IMR-90 (cell line): ENCODE measurements at regions not wholly inside any gene's neighbourhood (a gene's known extent, or its start where the extent isn't known, plus 50 kb on each side); places are given as distances from the start of the nearest gene placed in this dataset.

ENCODE experiments used
- ATAC-seq: fragments of 200-7000 bp; cut with Tn5 transposase; 2 replicates; pipeline ENCODE4 v1.9.1; 2020; ENCODE audit warnings: low read depth, mild to moderate bottlenecking, moderate library complexity
- BruUV-seq: library from RNA; stranded (reverse); fragments of 400-500 nt; replicated peaks from 2 replicates; lab custom pipeline; 2021; lab: Mats Ljungman, UMichigan
- CTCF ChIA-PET: fragments of 300-600 bp; formaldehyde crosslinking; extraction: SDS; loops from one replicate; lab custom pipeline; 2021; ENCODE audit warnings: antibody characterized with exemption; lab: Yijun Ruan, JAX
- POLR2A ChIA-PET: fragments of 300-600 bp; sonication (Branson Sonifier 250); formaldehyde crosslinking; loops from one replicate; lab custom pipeline; 2022; ENCODE audit warnings: antibody characterized with exemption; ENCODE audit not compliant: unreplicated experiment; lab: Charles Lee
- DNase-seq: peaks from one replicate; pipeline ENCODE4 v3.0.0; 2013
- H2AFZ ChIP-seq: replicated peaks from 2 replicates; pipeline ENCODE3; 2013; ENCODE audit warnings: low read length, mild to moderate bottlenecking; ENCODE audit not compliant: poor library complexity
- H2AK5ac ChIP-seq: 2 replicates; pipeline ENCODE4 v1.6.1; 2013; ENCODE audit warnings: low read depth, low read length, inconsistent platforms
- H2AK9ac ChIP-seq: replicated peaks from 2 replicates; pipeline ENCODE3; 2013; ENCODE audit warnings: mild to moderate bottlenecking, low read depth, low read length, moderate library complexity; ENCODE audit not compliant: poor library complexity
- H2BK120ac ChIP-seq: 2 replicates; pipeline ENCODE4 v1.6.1; 2013; ENCODE audit warnings: low read depth, low read length, inconsistent platforms
- H2BK15ac ChIP-seq: 3 replicates; pipeline ENCODE4 v1.6.1; 2013; ENCODE audit warnings: low read depth, low read length, inconsistent platforms
- H2BK20ac ChIP-seq: 2 replicates; pipeline ENCODE4 v1.6.1; 2013; ENCODE audit warnings: low read depth, mild to moderate bottlenecking, inconsistent platforms, low read length, moderate library complexity
- H2BK5ac ChIP-seq: 2 replicates; pipeline ENCODE4 v1.6.1; 2013; ENCODE audit warnings: mild to moderate bottlenecking, low read depth, low read length, inconsistent platforms; ENCODE audit not compliant: poor library complexity, severe bottlenecking
- H3K14ac ChIP-seq: replicated peaks from 2 replicates; pipeline ENCODE4 v1.6.1; 2013; ENCODE audit warnings: low read depth, low read length, inconsistent platforms
- H3K18ac ChIP-seq: 2 replicates; pipeline ENCODE4 v1.6.1; 2013; ENCODE audit warnings: low read depth, low read length, control low read depth
- H3K23ac ChIP-seq: 2 replicates; pipeline ENCODE4 v1.6.1; 2013; ENCODE audit warnings: low read depth, low read length, inconsistent platforms
- H3K27ac ChIP-seq: 2 replicates; pipeline ENCODE4 v1.5.1; 2013; ENCODE audit warnings: mild to moderate bottlenecking, control low read depth, low read length; ENCODE audit not compliant: insufficient read depth
- H3K27me3 ChIP-seq: 2 replicates; pipeline ENCODE4 v1.6.1; 2013; ENCODE audit warnings: low read length; ENCODE audit not compliant: control insufficient read depth, insufficient read depth
- H3K36me3 ChIP-seq: 2 replicates; pipeline ENCODE4 v1.6.1; 2013; ENCODE audit warnings: low read length, mixed read lengths; ENCODE audit not compliant: control insufficient read depth, insufficient read depth
- H3K4ac ChIP-seq: 2 replicates; pipeline ENCODE4 v1.6.1; 2013; ENCODE audit warnings: low read depth, low read length, inconsistent platforms
- H3K4me1 ChIP-seq: 2 replicates; pipeline ENCODE4 v1.6.1; 2013; ENCODE audit warnings: low read length, mixed read lengths; ENCODE audit not compliant: control insufficient read depth, insufficient read depth
- H3K4me2 ChIP-seq: 2 replicates; pipeline ENCODE4 v1.6.1; 2013; ENCODE audit warnings: low read depth, mild to moderate bottlenecking, control low read depth, low read length, moderate library complexity
- H3K4me3 ChIP-seq: 2 replicates; pipeline ENCODE4 v1.5.1; 2013; ENCODE audit warnings: low read depth, mild to moderate bottlenecking, control low read depth, low read length, moderate library complexity; ENCODE audit not compliant: insufficient read depth
- H3K56ac ChIP-seq: 2 replicates; pipeline ENCODE4 v1.6.1; 2013; ENCODE audit warnings: low read length, inconsistent platforms; ENCODE audit not compliant: insufficient read depth; ENCODE audit errors: extremely low read depth
- H3K79me1 ChIP-seq, 2 experiments: 2 replicates each; pipeline ENCODE4 v1.6.1; 2013; ENCODE audit warnings: low read length in 2 of 2, inconsistent platforms in 1 of 2, low read depth in 1 of 2
- H3K9ac ChIP-seq: 2 replicates; pipeline ENCODE4 v1.6.1; 2013; ENCODE audit warnings: low read depth, low read length, control low read depth
- H3K9me1 ChIP-seq: 2 replicates; pipeline ENCODE4 v1.6.1; 2013; ENCODE audit warnings: low read length, inconsistent platforms; ENCODE audit not compliant: insufficient read depth
- H3K9me3 ChIP-seq: 2 replicates; pipeline ENCODE4 v1.6.1; 2013; ENCODE audit warnings: low read length; ENCODE audit not compliant: control insufficient read depth, insufficient read depth
- H4K20me1 ChIP-seq: 2 replicates; pipeline ENCODE4 v1.6.1; 2013; ENCODE audit warnings: low read length, inconsistent platforms; ENCODE audit not compliant: insufficient read depth
- H4K5ac ChIP-seq: 2 replicates; pipeline ENCODE4 v1.6.1; 2013; ENCODE audit warnings: mild to moderate bottlenecking, low read depth, low read length, control low read depth
- H4K8ac ChIP-seq, 2 experiments: 2 replicates each; pipeline ENCODE4 v1.6.1; 2013; ENCODE audit warnings: low read depth in 2 of 2, low read length in 2 of 2, control low read depth in 1 of 2, inconsistent platforms in 1 of 2
- H4K91ac ChIP-seq: 2 replicates; pipeline ENCODE4 v1.6.1; 2013; ENCODE audit warnings: low read depth, low read length, inconsistent platforms; ENCODE audit not compliant: insufficient read depth
- BHLHE40 ChIP-seq: fragments of 150-350 bp; IDR thresholded peaks from 2 replicates; pipeline ENCODE4 v1.6.1; 2016; ENCODE audit warnings: mild to moderate bottlenecking, low read depth, low read length
- CHD1 ChIP-seq: IDR thresholded peaks from 2 replicates; pipeline ENCODE4 v1.6.1; 2012; ENCODE audit warnings: low read depth, low read length, improper control_type of control experiment
- CTCF ChIP-seq: conservative IDR thresholded peaks from 2 replicates; pipeline ENCODE4 v1.5.1; 2012; ENCODE audit warnings: mild to moderate bottlenecking, low read depth, low read length, improper control_type of control experiment
- MAFK ChIP-seq: IDR thresholded peaks from 2 replicates; pipeline ENCODE4 v1.6.1; 2012; ENCODE audit warnings: low read depth, low read length, improper control_type of control experiment
- MXI1 ChIP-seq: IDR thresholded peaks from 2 replicates; pipeline ENCODE4 v1.6.1; 2012; ENCODE audit warnings: low read depth, mild to moderate bottlenecking, low read length, moderate library complexity, borderline replicate concordance
- POLR2A ChIP-seq: IDR thresholded peaks from 2 replicates; pipeline ENCODE4 v1.6.1; 2012; ENCODE audit warnings: mild to moderate bottlenecking, low read depth, low read length
- RAD21 ChIP-seq: IDR thresholded peaks from 2 replicates; pipeline ENCODE4 v1.6.1; 2012; ENCODE audit warnings: low read length, improper control_type of control experiment
- RCOR1 ChIP-seq: IDR thresholded peaks from 2 replicates; pipeline ENCODE4 v1.6.1; 2012; ENCODE audit warnings: mild to moderate bottlenecking, low read length, improper control_type of control experiment; ENCODE audit not compliant: insufficient replicate concordance
- SMC3 ChIP-seq: fragments of 150-350 bp; IDR thresholded peaks from 2 replicates; pipeline ENCODE4 v1.6.1; 2016; ENCODE audit warnings: low read depth, mild to moderate bottlenecking, antibody characterized with exemption, low read length, moderate library complexity
- WGBS, 2 experiments: methylation state at CpG; one replicate each; pipeline versions ENCODE4 v1.1.5 to v1.1.7; 2013; ENCODE audit warnings: missing lambda C conversion rate in 2 of 2; ENCODE audit not compliant: insufficient read length in 1 of 2; ENCODE audit errors: extremely low coverage in 2 of 2; 5-methylcytosine and 5-hydroxymethylcytosine counted together
- dilution Hi-C: fragments of 300-500 bp; cut with HindIII; formaldehyde crosslinking; loops from one replicate; pipeline ENCODE4 v1.14.3; 2018; ENCODE audit warnings: low sequenced_read_pairs; ENCODE audit not compliant: unreplicated experiment
- in situ Hi-C: fragments of 300-500 bp; cut with MboI; formaldehyde crosslinking; loops from 3 replicates; pipeline ENCODE4 v1.14.3; 2019; ENCODE audit warnings: low sequenced_read_pairs, inconsistent platforms, mixed read lengths
- intact Hi-C: fragments of 100-400 bp; cut with micrococcal nuclease; formaldehyde crosslinking; loops from 2 replicates; pipeline ENCODE4 v1.10.0; 2022

- Histone ChIP-seq H3K4me2 (no peak overlapping the region), H2BK5ac (no peak overlapping the region), H3K9me3 (no peaks in the 10 kb centered on the region), H3K9ac (no peak overlapping the region), H4K20me1 (no peaks in the 10 kb centered on the region), H2AK5ac (no peak overlapping the region), H3K4me3 (no peak overlapping the region), H3K56ac (no peak overlapping the region), H2AFZ (no peak overlapping the region), H2BK15ac (no peak overlapping the region), H4K5ac (no peak overlapping the region), H2BK20ac (no peak overlapping the region), H3K4me1 (no peaks in the 10 kb centered on the region), H2AK9ac (no peak overlapping the region), H3K79me1 (no peaks in the 10 kb centered on the region), H3K36me3 (no peaks in the 10 kb centered on the region), H2BK120ac (no peak overlapping the region), H3K27ac (no peak overlapping the region), H3K4ac (no peak overlapping the region), H3K23ac (no peak overlapping the region), H4K91ac (no peak overlapping the region), H3K27me3 (peaks cover 4% of the 10 kb centered on the region), H3K14ac (no peak overlapping the region), H4K8ac (no peak overlapping the region), H3K18ac (no peak overlapping the region), H3K9me1 (no peaks in the 10 kb centered on the region)
- ATAC-seq (peak; percentile 75), DNase-seq (peak; percentile 27)
- ChIA-PET CTCF (interaction anchor here (1.0 kb wide), 1 partner anchor 257 kb away, joined by 3 read pairs; no protein-coding TSS in a partner anchor), POLR2A (no interaction called here)
- no TSS peak for BruUV-seq
- dilution Hi-C loops, result no loop called here
- TF ChIP-seq BHLHE40 (no peak), RCOR1 (no peak), MXI1 (no peak), SMC3 (peak; percentile 29; the same call in 1 of the 2 replicates), MAFK (no peak), POLR2A (no peak), RAD21 (peak; percentile 31; the same call in 1 of the 2 replicates), CHD1 (no peak), CTCF (peak; percentile 59)
- intact Hi-C loops, result loop anchor here (1.0 to 10.0 kb wide), 2 partner anchors 206 to 1093 kb away; no protein-coding TSS in a partner anchor
- no CpG with 5 or more reads among the region's 2 CpGs for WGBS, 2 experiments
- in situ Hi-C loops, result loop anchor here (10.0 kb wide), 1 partner anchor 203 kb away; no protein-coding TSS in a partner anchor
Measured at GRCh38 chrX:103157496-103158316, 57.2 kb upstream of the BEX4 start.
